ENCODE measurements at regions not wholly inside any gene's neighbourhood (a gene's known extent, or its start where the extent isn't known, plus 50 kb on each side); places are given as distances from the start of the nearest gene placed in this dataset.
A peak's percentile ranks its signal among the peaks of the same experiment; 100 is the strongest.

DNA sequence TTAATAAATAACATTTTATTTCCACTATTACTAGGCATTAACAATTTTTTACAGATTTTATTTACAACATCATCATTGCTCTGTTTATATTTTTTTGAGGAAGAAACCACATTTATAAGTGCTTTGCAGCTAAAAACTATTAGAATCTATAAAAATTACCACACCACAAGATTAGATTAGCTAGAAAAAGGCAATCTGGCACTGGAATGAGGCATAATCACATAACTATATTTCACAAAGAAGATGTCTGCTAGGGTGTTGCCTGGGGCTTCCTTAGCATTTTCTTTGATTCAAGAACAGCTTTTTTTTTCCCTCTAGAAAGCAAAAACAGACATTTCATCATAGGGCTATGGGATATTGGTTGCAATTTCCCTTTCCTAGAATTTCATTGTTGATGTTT lies 2169.2 kb downstream of the MRPL39 start:
- no peak for DNase-seq (ENCODE audit: low spot score)

GRCh38 chr21:23402929-23403520 lies 2204.3 kb downstream of the MRPL39 start:
- POLR2A ChIA-PET (ENCODE audit: low non-redundant PET): no interaction called here
- DNase-seq (ENCODE audit: low spot score): no peak
- no peak overlapping the region for H3K27ac ChIP-seq
- no peak for TF ChIP-seq CTCF (conservative IDR thresholded peaks at IDR 0.05; ENCODE audit: low read depth)
- CTCF ChIA-PET: interaction anchor here (1.5 to 1.7 kb wide), 2 partner anchors 9 kb away, joined by 3 read pairs; no protein-coding TSS in a partner anchor

More for the DNA sequence above, 2169.2 kb downstream of the MRPL39 start:
- CTCF ChIA-PET: no interaction called here
- no peak for TF ChIP-seq CTCF (conservative IDR thresholded peaks at IDR 0.05; ENCODE audit: low read depth)
- POLR2A ChIA-PET (ENCODE audit: low non-redundant PET): no interaction called here
- H3K27ac ChIP-seq: no peak overlapping the region

DNA sequence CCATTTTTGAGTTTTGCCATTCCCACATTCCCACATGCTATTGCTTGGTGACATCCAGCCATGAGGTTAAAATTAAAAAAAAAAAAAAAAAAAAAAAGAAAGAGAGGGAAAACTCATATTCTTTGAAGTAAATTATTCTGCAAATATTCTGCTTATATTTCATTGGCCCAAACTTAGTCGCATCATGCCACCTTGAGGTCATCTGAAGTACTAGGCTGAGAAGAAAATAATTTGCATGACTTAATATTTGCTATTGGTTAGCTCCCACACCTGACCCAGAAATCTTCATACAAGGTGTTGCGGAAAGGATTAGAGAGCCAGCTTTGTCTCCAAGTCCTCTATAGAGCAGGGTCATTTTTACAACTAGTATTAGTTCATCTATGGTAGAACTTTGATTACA lies 2206.0 kb downstream of the MRPL39 start:
- POLR2A ChIA-PET (ENCODE audit: low non-redundant PET): no interaction called here
- peak; percentile 30; the same call in 1 of the 2 replicates for TF ChIP-seq CTCF (conservative IDR thresholded peaks at IDR 0.05; ENCODE audit: low read depth)
- CTCF ChIA-PET: interaction anchor here (0.8 to 1.7 kb wide), 2 partner anchors 11 to 1062 kb away, joined by 3 to 8 read pairs; no protein-coding TSS in a partner anchor
- DNase-seq (ENCODE audit: low spot score): peak; percentile 5
- H3K27ac ChIP-seq: no peak overlapping the region

DNA sequence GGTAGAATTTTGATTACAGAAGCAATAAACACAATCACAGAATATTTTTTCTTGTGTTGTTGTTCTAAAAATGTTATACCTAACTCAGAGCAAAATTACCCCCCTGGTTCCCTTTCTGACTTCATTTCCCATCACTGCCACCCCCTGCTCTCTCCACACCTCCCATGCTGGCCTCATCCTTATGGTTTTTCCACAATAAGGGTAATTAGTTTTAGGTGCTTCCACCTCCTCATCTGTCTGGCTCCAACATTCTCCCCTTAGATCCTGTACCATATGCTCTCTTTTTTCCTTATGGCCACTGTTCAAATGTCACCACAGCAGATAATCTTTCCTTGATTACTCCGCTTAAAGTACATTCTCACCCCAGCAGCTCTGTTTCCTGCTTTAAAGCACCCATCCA lies 2208.6 kb downstream of the MRPL39 start:
- DNase-seq (ENCODE audit: low spot score): no peak
- CTCF ChIA-PET: interaction anchor here (0.5 kb wide), 1 partner anchor 61 kb away, joined by 3 read pairs; no protein-coding TSS in a partner anchor
- TF ChIP-seq CTCF (conservative IDR thresholded peaks at IDR 0.05; ENCODE audit: low read depth): no peak
- POLR2A ChIA-PET (ENCODE audit: low non-redundant PET): no interaction called here
- no peak overlapping the region for H3K27ac ChIP-seq

DNA sequence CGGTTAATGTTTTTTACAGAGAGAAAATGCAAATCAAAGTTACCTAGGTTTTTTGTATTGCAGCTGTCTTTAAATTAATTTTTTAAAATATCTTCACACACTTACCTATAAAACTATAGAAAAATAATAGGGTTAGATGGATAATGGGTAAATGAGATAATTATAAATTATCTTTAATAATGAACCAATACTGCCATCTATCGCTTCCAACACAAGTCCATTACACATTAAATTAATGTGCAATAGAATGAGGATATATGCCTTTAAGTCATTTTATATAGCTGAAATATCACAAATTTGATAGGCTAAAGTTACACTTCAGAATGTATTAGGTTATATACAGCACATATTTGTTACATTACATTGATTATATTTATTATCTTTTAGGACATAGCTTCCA lies 2212.8 kb downstream of the MRPL39 start:
- DNase-seq (ENCODE audit: low spot score): no peak
- no peak for TF ChIP-seq CTCF (conservative IDR thresholded peaks at IDR 0.05; ENCODE audit: low read depth)
- ChIA-PET CTCF (interaction anchor here (0.6 to 0.8 kb wide), 2 partner anchors 9 to 518 kb away, joined by 3 read pairs; no protein-coding TSS in a partner anchor), POLR2A (ENCODE audit: low non-redundant PET) (no interaction called here)
- no peak overlapping the region for H3K27ac ChIP-seq

GRCh38 chr21:23384679-23385078 lies 2222.6 kb downstream of the MRPL39 start:
- no peak for TF ChIP-seq CTCF (conservative IDR thresholded peaks at IDR 0.05; ENCODE audit: low read depth)
- no peak overlapping the region for H3K27ac ChIP-seq
- POLR2A ChIA-PET (ENCODE audit: low non-redundant PET): no interaction called here
- DNase-seq (ENCODE audit: low spot score): no peak
- CTCF ChIA-PET: no interaction called here

All from RWPE1 (cell line).